ENCODE measurements at regions not wholly inside any gene's neighbourhood (a gene's known extent, or its start where the extent isn't known, plus 50 kb on each side); places are given as distances from the start of the nearest gene placed in this dataset.

DNA sequence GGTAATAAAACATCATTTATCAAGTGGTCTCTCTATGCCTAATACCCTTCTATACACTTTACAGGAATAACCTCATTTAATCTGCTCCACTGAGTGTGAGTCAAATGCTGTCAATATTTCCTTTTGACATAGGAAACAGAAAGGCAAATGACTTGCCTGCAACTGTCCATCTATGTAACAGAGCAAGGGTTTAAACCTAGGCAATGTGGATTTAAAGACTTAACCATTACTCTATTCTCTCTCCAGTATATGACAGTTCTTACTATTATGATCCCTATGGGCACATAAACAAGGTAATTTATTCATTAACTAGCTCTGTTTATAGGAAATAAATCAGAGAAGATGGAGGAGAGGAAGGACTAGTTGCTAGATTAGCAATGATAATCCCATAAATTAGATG lies 70.6 kb downstream of the FSCB start:
- TF ChIP-seq, protein P1, sequence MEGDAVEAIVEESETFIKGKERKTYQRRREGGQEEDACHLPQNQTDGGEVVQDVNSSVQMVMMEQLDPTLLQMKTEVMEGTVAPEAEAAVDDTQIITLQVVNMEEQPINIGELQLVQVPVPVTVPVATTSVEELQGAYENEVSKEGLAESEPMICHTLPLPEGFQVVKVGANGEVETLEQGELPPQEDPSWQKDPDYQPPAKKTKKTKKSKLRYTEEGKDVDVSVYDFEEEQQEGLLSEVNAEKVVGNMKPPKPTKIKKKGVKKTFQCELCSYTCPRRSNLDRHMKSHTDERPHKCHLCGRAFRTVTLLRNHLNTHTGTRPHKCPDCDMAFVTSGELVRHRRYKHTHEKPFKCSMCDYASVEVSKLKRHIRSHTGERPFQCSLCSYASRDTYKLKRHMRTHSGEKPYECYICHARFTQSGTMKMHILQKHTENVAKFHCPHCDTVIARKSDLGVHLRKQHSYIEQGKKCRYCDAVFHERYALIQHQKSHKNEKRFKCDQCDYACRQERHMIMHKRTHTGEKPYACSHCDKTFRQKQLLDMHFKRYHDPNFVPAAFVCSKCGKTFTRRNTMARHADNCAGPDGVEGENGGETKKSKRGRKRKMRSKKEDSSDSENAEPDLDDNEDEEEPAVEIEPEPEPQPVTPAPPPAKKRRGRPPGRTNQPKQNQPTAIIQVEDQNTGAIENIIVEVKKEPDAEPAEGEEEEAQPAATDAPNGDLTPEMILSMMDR (IDR thresholded peaks at IDR 0.05): no peak
- TF ChIP-seq POLR2A (IDR thresholded peaks at IDR 0.05): no peak
- no peak for TF ChIP-seq POLR2AphosphoS5 (IDR thresholded peaks at IDR 0.05; ENCODE audit: insufficient read depth in 1 of 2, low read depth in 1 of 2)
